ENCODE measurements at regions not wholly inside any gene's neighbourhood (a gene's known extent, or its start where the extent isn't known, plus 50 kb on each side); places are given as distances from the start of the nearest gene placed in this dataset.

DNA sequence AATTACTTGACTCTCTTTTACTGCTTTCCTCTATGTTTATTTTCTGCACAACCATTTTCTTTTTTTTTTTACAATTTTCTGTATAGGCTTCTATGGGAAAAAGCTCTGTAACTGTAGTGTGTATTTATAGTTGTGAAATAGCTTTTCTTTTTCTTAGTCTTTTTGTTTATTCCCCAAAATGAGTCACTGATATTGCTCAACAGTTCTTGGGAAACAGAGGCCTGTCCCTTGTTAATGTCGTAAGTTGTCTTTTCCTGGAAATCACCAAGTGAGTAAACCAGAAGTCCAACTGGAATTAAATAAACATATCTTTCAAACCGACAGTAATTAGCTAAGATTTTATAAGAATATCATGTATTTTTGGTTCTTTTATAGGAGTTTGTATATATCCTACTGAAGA lies 325.1 kb upstream of the PRR16 start:
- DNase-seq = no peak
- no peak overlapping the region for H3K4me3 ChIP-seq (ENCODE audit: low read depth in 2 of 2, low read length in 1 of 2)
- H2AFZ ChIP-seq (ENCODE audit: low read depth) = peak overlapping the region; percentile 26; the same call in 1 of the 2 replicates
- WGBS (ENCODE audit: low lambda C conversion rate) = 23% methylated on average over 2 of the region's 2 CpGs
- H3K27ac ChIP-seq (ENCODE audit: low read depth in 2 of 2, low read length in 1 of 2) = peak overlapping the region in 1 of 2 experiments; percentile 57; a peak in 1 of 4 replicates
- H3F3A ChIP-seq (replicated peaks; ENCODE audit: insufficient read depth) = no peaks in the 10 kb centered on the region
- POLR2A ChIA-PET = no interaction called here
- no peak overlapping the region for H3K4me2 ChIP-seq
- H3K4me1 ChIP-seq (ENCODE audit: control insufficient read depth in 1 of 2, insufficient read depth in 2 of 2, low read depth in 1 of 2, low read length in 1 of 2) = no peaks in the 10 kb centered on the region; a peak in 1 of 4 replicates
- H3K9me3 ChIP-seq = no peaks in the 10 kb centered on the region
- no peaks in the 10 kb centered on the region for H3K27me3 ChIP-seq (ENCODE audit: insufficient read depth)
- no peaks in the 10 kb centered on the region for H3K9me2 ChIP-seq
- no peaks in the 10 kb centered on the region for H3K79me2 ChIP-seq (ENCODE audit: insufficient read depth)
- no peaks in the 10 kb centered on the region for H3K36me3 ChIP-seq (replicated peaks in 1 of 2; ENCODE audit: control insufficient read depth in 1 of 2, insufficient read depth in 2 of 2, low read length in 1 of 2)
- no peaks in the 10 kb centered on the region for H4K20me1 ChIP-seq (ENCODE audit: insufficient read depth)
- TF ChIP-seq RXRA (IDR thresholded peaks at IDR 0.05; ENCODE audit: borderline replicate concordance, low read depth) (no peak), TCF12 (IDR thresholded peaks at IDR 0.05) (peak; percentile 46; the same call in 1 of the 2 replicates), JUND (IDR thresholded peaks at IDR 0.05) (peak; percentile 38; the same call in 1 of the 2 replicates), FOSL2 (IDR thresholded peaks at IDR 0.05; ENCODE audit: borderline replicate concordance, low read depth) (peak; percentile 55; the same call in 1 of the 2 replicates)
- TF ChIP-seq, protein P1, sequence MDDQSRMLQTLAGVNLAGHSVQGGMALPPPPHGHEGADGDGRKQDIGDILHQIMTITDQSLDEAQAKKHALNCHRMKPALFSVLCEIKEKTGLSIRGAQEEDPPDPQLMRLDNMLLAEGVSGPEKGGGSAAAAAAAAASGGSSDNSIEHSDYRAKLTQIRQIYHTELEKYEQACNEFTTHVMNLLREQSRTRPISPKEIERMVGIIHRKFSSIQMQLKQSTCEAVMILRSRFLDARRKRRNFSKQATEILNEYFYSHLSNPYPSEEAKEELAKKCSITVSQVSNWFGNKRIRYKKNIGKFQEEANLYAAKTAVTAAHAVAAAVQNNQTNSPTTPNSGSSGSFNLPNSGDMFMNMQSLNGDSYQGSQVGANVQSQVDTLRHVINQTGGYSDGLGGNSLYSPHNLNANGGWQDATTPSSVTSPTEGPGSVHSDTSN (IDR thresholded peaks at IDR 0.05) = peak; percentile 17; the same call in 1 of the 2 replicates
- H3K9ac ChIP-seq = no peak overlapping the region
- CTCF ChIA-PET = no interaction called here

GRCh38 chr5:120140501-120140900 lies 323.6 kb upstream of the PRR16 start:
- Histone ChIP-seq H3K4me1 (ENCODE audit: control insufficient read depth in 1 of 2, insufficient read depth in 2 of 2, low read depth in 1 of 2, low read length in 1 of 2) (no peaks in the 10 kb centered on the region; a peak in 1 of 4 replicates), H4K20me1 (ENCODE audit: insufficient read depth) (no peaks in the 10 kb centered on the region), H3K9me2 (no peaks in the 10 kb centered on the region), H3K9me3 (no peaks in the 10 kb centered on the region), H3K9ac (no peak overlapping the region), H3K79me2 (ENCODE audit: insufficient read depth) (no peaks in the 10 kb centered on the region), H3K27ac (ENCODE audit: low read depth in 2 of 2, low read length in 1 of 2) (no peak overlapping the region), H3K4me3 (ENCODE audit: low read depth in 2 of 2, low read length in 1 of 2) (no peak overlapping the region), H3F3A (replicated peaks; ENCODE audit: insufficient read depth) (no peaks in the 10 kb centered on the region), H3K36me3 (replicated peaks in 1 of 2; ENCODE audit: control insufficient read depth in 1 of 2, insufficient read depth in 2 of 2, low read length in 1 of 2) (no peaks in the 10 kb centered on the region), H3K4me2 (no peak overlapping the region), H2AFZ (ENCODE audit: low read depth) (no peak overlapping the region), H3K27me3 (ENCODE audit: insufficient read depth) (no peaks in the 10 kb centered on the region)
- DNase-seq = no peak
- TF ChIP-seq GABPA (IDR thresholded peaks at IDR 0.05; ENCODE audit: low read depth) = no peak
- TF ChIP-seq RFX5 (IDR thresholded peaks at IDR 0.05; ENCODE audit: low read length) = no peak
- TF ChIP-seq ZBTB33 (IDR thresholded peaks at IDR 0.05; ENCODE audit: borderline replicate concordance, low read depth) = no peak
- TF ChIP-seq MEF2A (IDR thresholded peaks at IDR 0.05; ENCODE audit: borderline replicate concordance, low read depth) = no peak
- no peak for TF ChIP-seq YY1 (IDR thresholded peaks at IDR 0.05; ENCODE audit: low read depth)
- TF ChIP-seq, protein P2, sequence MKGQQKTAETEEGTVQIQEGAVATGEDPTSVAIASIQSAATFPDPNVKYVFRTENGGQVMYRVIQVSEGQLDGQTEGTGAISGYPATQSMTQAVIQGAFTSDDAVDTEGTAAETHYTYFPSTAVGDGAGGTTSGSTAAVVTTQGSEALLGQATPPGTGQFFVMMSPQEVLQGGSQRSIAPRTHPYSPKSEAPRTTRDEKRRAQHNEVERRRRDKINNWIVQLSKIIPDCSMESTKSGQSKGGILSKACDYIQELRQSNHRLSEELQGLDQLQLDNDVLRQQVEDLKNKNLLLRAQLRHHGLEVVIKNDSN (IDR thresholded peaks at IDR 0.05; ENCODE audit: borderline replicate concordance, low read depth) = no peak
- POLR2A ChIA-PET = no interaction called here
- CTCF ChIA-PET = no interaction called here
- 88% methylated on average over 1 of the region's 1 CpG for WGBS (ENCODE audit: low lambda C conversion rate)
